ENCODE measurements at regions not wholly inside any gene's neighbourhood (a gene's known extent, or its start where the extent isn't known, plus 50 kb on each side); places are given as distances from the start of the nearest gene placed in this dataset.

- TF ChIP-seq CTCF (conservative IDR thresholded peaks at IDR 0.05; ENCODE audit: low read depth, low read length) = no peak
- no peak for TF ChIP-seq POLR2A (IDR thresholded peaks at IDR 0.05; ENCODE audit: low read depth, low read length)
These were observed 612.1 kb upstream of the SALL1 start for GRCh38 chr16:51763072-51763661.

All from IMR-90 (cell line).